HG03460 (cell line): ENCODE measurements at regions not wholly inside any gene's neighbourhood (a gene's known extent, or its start where the extent isn't known, plus 50 kb on each side); places are given as distances from the start of the nearest gene placed in this dataset.
"Not testable (repeated sequence)": the region's sequence is repeated elsewhere in the genome, so short reads cannot be mapped to it uniquely, and the experiment has no call there.

Experiments used
- ATAC-seq: cut with Tn5 transposase; IDR thresholded peaks from one replicate; pipeline ENCODE4 v1.9.1; 2021; ENCODE audit not compliant: unreplicated experiment

GRCh38 chr18:104264-104663, 54.1 kb upstream of the USP14 start:
- ATAC-seq: not testable (repeated sequence)

DNA sequence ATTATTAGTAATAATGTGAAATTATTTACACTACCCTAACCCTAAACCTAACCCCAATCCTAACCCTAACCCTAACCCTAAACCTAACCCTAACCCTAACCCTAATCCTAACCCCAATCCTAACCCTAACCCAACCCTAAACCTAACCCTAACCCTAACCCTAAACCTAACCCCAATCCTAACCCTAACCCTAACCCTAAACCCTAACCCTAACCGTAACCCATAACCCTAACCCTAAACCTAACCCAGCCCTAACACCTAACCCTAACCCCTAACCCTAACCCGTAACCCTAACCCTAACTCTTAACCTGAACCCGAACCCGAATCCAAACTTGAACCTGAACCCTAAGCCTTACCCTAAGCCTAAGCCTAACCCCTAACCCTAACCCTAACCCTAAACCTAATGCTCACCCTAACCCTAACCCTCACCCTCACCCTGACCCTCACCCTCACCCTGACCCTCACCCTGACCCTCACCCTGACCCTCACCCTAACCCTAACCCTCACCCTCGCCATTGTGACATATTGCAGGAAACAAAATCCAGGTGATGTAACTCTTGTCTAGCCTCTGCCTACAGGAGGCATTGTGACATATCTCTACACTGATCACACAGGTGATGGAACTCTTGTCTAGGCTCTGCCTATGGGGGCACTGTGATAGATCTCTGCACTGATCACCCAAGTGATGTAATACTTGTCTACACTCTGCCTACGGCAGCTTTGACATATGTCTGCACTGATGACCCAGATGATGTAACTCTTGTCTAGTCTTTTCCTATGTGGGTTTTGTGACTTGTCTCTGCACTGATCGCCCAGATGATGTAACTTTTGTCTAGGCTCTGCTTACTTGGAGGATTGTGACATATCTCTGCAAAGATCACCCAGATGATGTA, 53.0 kb upstream of the USP14 start:
- ATAC-seq: not testable (repeated sequence)

- ATAC-seq: not testable (repeated sequence)
Measured at GRCh38 chr18:106054-106851, 52.1 kb upstream of the USP14 start.

- not testable (repeated sequence) for ATAC-seq
Measured at GRCh38 chr18:106868-107384, 51.4 kb upstream of the USP14 start.

GRCh38 chr18:107464-107863, 50.9 kb upstream of the USP14 start:
- not testable (repeated sequence) for ATAC-seq

DNA sequence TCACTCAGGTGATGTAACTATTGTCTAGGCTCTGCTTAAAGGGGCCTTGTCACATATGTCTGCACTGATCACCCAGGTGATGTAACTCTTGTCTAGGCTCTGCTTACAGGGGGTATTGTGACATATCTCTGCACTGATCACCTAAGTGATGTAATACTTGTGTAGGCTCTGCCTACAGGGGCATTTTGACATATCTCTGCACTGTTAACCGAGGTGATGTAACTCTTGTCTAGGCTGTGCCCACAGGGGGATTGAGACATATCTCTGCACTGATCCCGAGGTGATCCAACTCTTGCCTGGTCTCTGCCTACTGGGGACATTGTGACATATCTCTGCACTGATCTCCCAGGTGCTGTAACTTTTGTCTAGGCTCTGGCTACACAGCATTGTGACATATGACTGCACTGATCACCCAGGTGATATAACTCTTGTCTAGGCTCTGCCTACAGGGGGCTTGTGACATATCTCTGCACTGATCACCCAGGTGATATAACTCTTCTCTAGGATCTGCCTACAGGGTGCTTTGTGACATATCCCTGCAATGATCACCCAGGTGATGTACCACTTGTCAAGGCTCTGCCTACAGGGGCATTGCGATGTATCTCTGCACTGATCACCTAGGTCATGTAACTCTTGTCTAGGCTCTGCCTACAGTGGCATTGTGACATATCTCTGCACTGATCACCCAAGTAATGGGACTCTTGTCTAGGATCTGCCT, 50.3 kb upstream of the USP14 start:
- peak; percentile 37 for ATAC-seq
